Neuron (in vitro differentiated cells): ENCODE measurements at regions not wholly inside any gene's neighbourhood (a gene's known extent, or its start where the extent isn't known, plus 50 kb on each side); places are given as distances from the start of the nearest gene placed in this dataset.
"Not testable (repeated sequence)": the region's sequence is repeated elsewhere in the genome, so short reads cannot be mapped to it uniquely, and the experiment has no call there.

Experiments
- H2AFZ ChIP-seq: one replicate; pipeline ENCODE4 v1.6.1; 2013; ENCODE audit warnings: low read depth, mild to moderate bottlenecking, inconsistent platforms, low read length, moderate library complexity
- H3K27me3 ChIP-seq: one replicate; pipeline ENCODE4 v1.6.1; 2013; ENCODE audit warnings: low read length; ENCODE audit not compliant: insufficient read depth
- H3K36me3 ChIP-seq: one replicate; pipeline ENCODE4 v1.6.1; 2013; ENCODE audit warnings: low read length; ENCODE audit not compliant: insufficient read depth
- H3K4me1 ChIP-seq: one replicate; pipeline ENCODE4 v1.6.1; 2013; ENCODE audit warnings: low read length; ENCODE audit not compliant: insufficient read depth
- H3K4me3 ChIP-seq: 2 replicates; pipeline ENCODE4 v1.5.1; 2013; ENCODE audit warnings: mild to moderate bottlenecking, low read length, moderate library complexity
- H3K9me3 ChIP-seq: one replicate; pipeline ENCODE4 v1.6.1; 2013; ENCODE audit warnings: low read length

GRCh38 chr12:42912367-42912766 is 322.8 kb upstream of the PRICKLE1 start:
- H3K4me1 ChIP-seq: no peaks in the 10 kb centered on the region
- no peak overlapping the region for H2AFZ ChIP-seq
- H3K4me3 ChIP-seq: no peak overlapping the region
- H3K36me3 ChIP-seq: no peaks in the 10 kb centered on the region
- no peaks in the 10 kb centered on the region for H3K27me3 ChIP-seq
- H3K9me3 ChIP-seq: no peaks in the 10 kb centered on the region

- no peaks in the 10 kb centered on the region for H3K4me1 ChIP-seq
- H3K27me3 ChIP-seq: no peaks in the 10 kb centered on the region
- no peak overlapping the region for H2AFZ ChIP-seq
- no peak overlapping the region for H3K4me3 ChIP-seq
- H3K36me3 ChIP-seq: no peaks in the 10 kb centered on the region
- H3K9me3 ChIP-seq: no peaks in the 10 kb centered on the region
Observed at GRCh38 chr12:42910656-42911055, 321.1 kb upstream of the PRICKLE1 start.

GRCh38 chr12:42908712-42909111 is 319.2 kb upstream of the PRICKLE1 start:
- no peaks in the 10 kb centered on the region for H3K9me3 ChIP-seq
- H3K4me1 ChIP-seq: no peaks in the 10 kb centered on the region
- no peaks in the 10 kb centered on the region for H3K36me3 ChIP-seq
- no peaks in the 10 kb centered on the region for H3K27me3 ChIP-seq
- H3K4me3 ChIP-seq: no peak overlapping the region
- H2AFZ ChIP-seq: no peak overlapping the region

- not testable (repeated sequence) for H2AFZ ChIP-seq, H3K36me3 ChIP-seq, H3K9me3 ChIP-seq, H3K4me3 ChIP-seq, H3K27me3 ChIP-seq, H3K4me1 ChIP-seq
Observed at GRCh38 chr12:42906801-42907200, 317.3 kb upstream of the PRICKLE1 start.

- no peaks in the 10 kb centered on the region for H3K36me3 ChIP-seq
- no peaks in the 10 kb centered on the region for H3K9me3 ChIP-seq
- no peak overlapping the region for H3K4me3 ChIP-seq
- no peaks in the 10 kb centered on the region for H3K27me3 ChIP-seq
- H3K4me1 ChIP-seq: no peaks in the 10 kb centered on the region
- no peak overlapping the region for H2AFZ ChIP-seq
Observed at GRCh38 chr12:42905419-42905705, 315.8 kb upstream of the PRICKLE1 start.

GRCh38 chr12:42904683-42905418 is 315.3 kb upstream of the PRICKLE1 start:
- no peaks in the 10 kb centered on the region for H3K4me1 ChIP-seq
- no peaks in the 10 kb centered on the region for H3K27me3 ChIP-seq
- no peaks in the 10 kb centered on the region for H3K36me3 ChIP-seq
- H3K4me3 ChIP-seq: no peak overlapping the region
- no peak overlapping the region for H2AFZ ChIP-seq
- no peaks in the 10 kb centered on the region for H3K9me3 ChIP-seq

GRCh38 chr12:42903736-42904135 is 314.2 kb upstream of the PRICKLE1 start:
- no peak overlapping the region for H2AFZ ChIP-seq
- H3K4me3 ChIP-seq: no peak overlapping the region
- no peaks in the 10 kb centered on the region for H3K4me1 ChIP-seq

GRCh38 chr12:42902001-42902400 is 312.5 kb upstream of the PRICKLE1 start:
- no peaks in the 10 kb centered on the region for H3K36me3 ChIP-seq
- H3K27me3 ChIP-seq: no peaks in the 10 kb centered on the region

More at GRCh38 chr12:42903736-42904135, 314.2 kb upstream of the PRICKLE1 start:
- no peaks in the 10 kb centered on the region for H3K36me3 ChIP-seq
- no peaks in the 10 kb centered on the region for H3K9me3 ChIP-seq
- H3K27me3 ChIP-seq: no peaks in the 10 kb centered on the region

GRCh38 chr12:42893803-42894202 is 304.3 kb upstream of the PRICKLE1 start:
- no peaks in the 10 kb centered on the region for H3K36me3 ChIP-seq
- H3K4me1 ChIP-seq: peaks cover 10% of the 10 kb centered on the region
- peak overlapping the region; percentile 14 for H2AFZ ChIP-seq
- no peaks in the 10 kb centered on the region for H3K9me3 ChIP-seq
- no peak overlapping the region for H3K4me3 ChIP-seq
- no peaks in the 10 kb centered on the region for H3K27me3 ChIP-seq

More at GRCh38 chr12:42902001-42902400, 312.5 kb upstream of the PRICKLE1 start:
- Histone ChIP-seq H2AFZ (no peak overlapping the region), H3K9me3 (no peaks in the 10 kb centered on the region), H3K4me3 (no peak overlapping the region), H3K4me1 (no peaks in the 10 kb centered on the region)

GRCh38 chr12:42892702-42893551 is 303.4 kb upstream of the PRICKLE1 start:
- peaks cover 10% of the 10 kb centered on the region for H3K4me1 ChIP-seq
- no peaks in the 10 kb centered on the region for H3K27me3 ChIP-seq
- peak overlapping the region; percentile 14 for H2AFZ ChIP-seq
- H3K4me3 ChIP-seq: no peak overlapping the region
- no peaks in the 10 kb centered on the region for H3K9me3 ChIP-seq
- H3K36me3 ChIP-seq: no peaks in the 10 kb centered on the region

- no peaks in the 10 kb centered on the region for H3K27me3 ChIP-seq
- H2AFZ ChIP-seq: no peak overlapping the region
- no peaks in the 10 kb centered on the region for H3K9me3 ChIP-seq
- H3K4me1 ChIP-seq: peaks cover 3% of the 10 kb centered on the region
- no peaks in the 10 kb centered on the region for H3K36me3 ChIP-seq
- no peak overlapping the region for H3K4me3 ChIP-seq
Observed at GRCh38 chr12:42887657-42888056, 298.1 kb upstream of the PRICKLE1 start.

GRCh38 chr12:42886160-42886559 is 296.6 kb upstream of the PRICKLE1 start:
- Histone ChIP-seq H3K36me3 (no peaks in the 10 kb centered on the region), H2AFZ (no peak overlapping the region), H3K4me1 (peaks cover 3% of the 10 kb centered on the region), H3K4me3 (no peak overlapping the region), H3K9me3 (no peaks in the 10 kb centered on the region), H3K27me3 (no peaks in the 10 kb centered on the region)

- Histone ChIP-seq H3K9me3 (no peaks in the 10 kb centered on the region), H3K36me3 (no peaks in the 10 kb centered on the region), H2AFZ (no peak overlapping the region), H3K27me3 (no peaks in the 10 kb centered on the region), H3K4me3 (no peak overlapping the region), H3K4me1 (peaks cover 3% of the 10 kb centered on the region)
Observed at GRCh38 chr12:42885677-42886076, 296.1 kb upstream of the PRICKLE1 start.
